UCSD-AML1 (cell line): ENCODE measurements at regions not wholly inside any gene's neighbourhood (a gene's known extent, or its start where the extent isn't known, plus 50 kb on each side); places are given as distances from the start of the nearest gene placed in this dataset.
"Not testable (repeated sequence)": the region's sequence is repeated elsewhere in the genome, so short reads cannot be mapped to it uniquely, and the experiment has no call there.

ENCODE experiments used
- DNase-seq: peaks from one replicate; lab custom pipeline; 2025; ENCODE audit not compliant: unreplicated experiment; lab: John Stamatoyannopoulos, UW

DNA sequence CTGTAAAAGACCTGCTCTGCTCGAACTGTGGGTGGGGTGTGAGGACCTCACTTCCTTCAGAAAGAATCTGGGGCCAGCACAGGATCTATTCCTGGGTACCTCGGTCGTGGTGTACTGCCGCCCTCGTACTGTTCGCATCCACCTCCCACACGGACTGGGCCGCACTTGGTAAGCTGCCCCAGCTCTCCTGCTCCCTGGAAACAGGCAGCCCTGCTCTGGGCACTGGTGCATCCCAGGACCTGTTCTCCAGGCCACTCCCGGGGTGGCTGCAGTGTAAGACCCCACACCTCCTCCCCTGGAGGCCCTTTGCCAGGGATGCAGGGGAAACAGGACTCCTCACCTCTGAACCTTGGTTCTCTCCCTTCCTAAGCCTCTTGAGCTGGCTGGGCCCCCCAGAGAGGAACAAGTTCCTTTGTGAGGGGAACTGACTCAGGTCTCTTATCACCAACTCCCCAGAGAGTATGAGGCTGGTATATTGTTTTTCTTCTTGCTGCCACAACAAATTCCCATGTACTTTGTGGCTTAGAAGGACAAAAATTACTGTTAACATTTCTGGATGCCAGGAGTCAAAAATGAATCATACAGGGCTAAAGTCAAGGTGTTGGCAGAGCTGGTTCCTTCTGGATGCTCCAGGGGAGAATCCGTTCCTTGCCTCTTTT is 276.5 kb downstream of the NUAK1 start:
- DNase-seq, result no peak

DNA sequence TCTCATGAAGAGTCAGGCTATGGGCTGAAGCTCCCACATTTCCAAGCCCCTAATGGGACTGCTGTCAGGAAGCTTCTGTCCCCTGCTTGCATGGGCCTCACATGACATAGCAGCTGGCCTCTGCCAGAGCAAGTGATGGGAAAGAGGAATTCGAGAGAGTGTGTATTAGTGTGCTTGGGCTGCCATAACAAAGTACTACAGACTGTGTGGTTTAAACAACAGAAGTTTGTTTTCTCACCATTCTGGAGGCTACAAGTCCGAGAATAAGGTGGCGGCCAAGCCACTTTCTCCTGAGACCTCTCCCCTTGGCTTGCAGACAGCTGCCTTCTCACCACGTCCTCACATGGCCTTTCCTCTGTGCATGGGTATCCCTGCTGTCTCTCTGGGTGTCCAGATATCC is 274.4 kb downstream of the NUAK1 start:
- DNase-seq, result no peak

DNA sequence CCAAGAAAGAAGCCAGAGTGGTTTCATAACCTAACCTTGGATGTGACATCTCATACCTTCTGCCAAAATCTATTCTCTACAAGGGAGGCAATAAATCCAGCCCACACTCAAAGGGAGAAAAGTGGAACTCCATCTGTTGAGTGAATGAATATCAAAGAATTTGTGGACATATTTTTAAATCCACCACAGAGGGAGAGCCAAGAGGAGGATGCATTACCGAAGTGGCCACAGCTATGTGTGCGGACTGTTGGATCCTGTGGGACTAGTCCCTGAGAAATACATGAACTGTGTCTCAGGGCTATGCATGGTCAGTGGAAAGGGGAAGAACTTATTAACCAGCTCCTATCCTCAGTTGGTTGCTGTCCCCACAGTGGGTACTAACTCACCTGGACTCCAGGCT is 273.9 kb downstream of the NUAK1 start:
- no peak for DNase-seq

DNA sequence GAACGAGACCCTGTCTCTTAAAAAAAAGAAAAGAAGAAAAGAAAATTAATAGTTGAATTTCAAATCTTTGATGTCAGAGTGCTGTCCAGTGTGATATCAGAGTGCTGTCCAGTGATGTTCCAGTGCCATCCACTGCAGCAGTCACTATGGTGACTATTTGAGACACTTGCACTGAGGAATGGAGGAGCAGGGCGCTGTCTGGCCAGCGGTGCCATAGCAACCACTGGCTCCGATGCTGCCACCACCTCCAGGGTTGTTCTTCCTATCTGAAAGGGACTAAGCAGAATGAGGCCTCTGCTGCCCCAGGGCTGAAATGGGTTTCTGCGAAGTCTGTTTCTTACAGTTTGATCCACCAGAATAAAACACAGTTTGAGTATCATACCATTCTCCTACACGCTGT is 272.9 kb downstream of the NUAK1 start:
- DNase-seq, result no peak

- no peak for DNase-seq
Measured at GRCh38 chr12:105874121-105874520, 264.6 kb downstream of the NUAK1 start.

DNA sequence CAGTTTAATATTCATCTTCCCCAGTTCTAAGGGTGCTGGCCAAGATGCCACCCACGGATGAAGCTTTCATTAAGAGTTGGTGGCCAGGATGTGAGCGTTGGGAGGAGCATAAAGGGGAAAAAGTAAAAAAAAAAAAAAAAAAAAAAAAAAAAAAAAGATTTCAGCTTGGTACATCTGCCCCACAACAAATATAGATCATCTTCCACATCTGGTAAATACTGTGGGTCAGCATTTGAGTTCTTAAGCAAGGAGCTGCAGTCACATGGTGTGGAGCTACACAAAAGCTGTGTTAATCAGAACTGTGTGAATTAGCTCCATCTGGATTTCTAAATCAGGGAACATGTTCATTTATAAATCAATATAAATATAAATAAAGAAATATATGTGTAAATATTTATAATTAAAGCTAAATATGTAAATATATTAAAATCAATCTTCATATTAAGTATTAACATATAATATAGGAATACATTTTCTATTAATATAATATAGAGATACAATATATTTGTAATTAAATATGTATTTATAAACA is 262.3 kb downstream of the NUAK1 start:
- no peak for DNase-seq

GRCh38 chr12:105878964-105879363 is 259.8 kb downstream of the NUAK1 start:
- no peak for DNase-seq

GRCh38 chr12:105880824-105881388 is 257.8 kb downstream of the NUAK1 start:
- DNase-seq, result no peak

- DNase-seq, result no peak
Measured at GRCh38 chr12:105882404-105882803, 256.4 kb downstream of the NUAK1 start.

GRCh38 chr12:105887131-105887530 is 251.6 kb downstream of the NUAK1 start:
- no peak for DNase-seq

GRCh38 chr12:105888696-105889095 is 250.1 kb downstream of the NUAK1 start:
- no peak for DNase-seq

DNA sequence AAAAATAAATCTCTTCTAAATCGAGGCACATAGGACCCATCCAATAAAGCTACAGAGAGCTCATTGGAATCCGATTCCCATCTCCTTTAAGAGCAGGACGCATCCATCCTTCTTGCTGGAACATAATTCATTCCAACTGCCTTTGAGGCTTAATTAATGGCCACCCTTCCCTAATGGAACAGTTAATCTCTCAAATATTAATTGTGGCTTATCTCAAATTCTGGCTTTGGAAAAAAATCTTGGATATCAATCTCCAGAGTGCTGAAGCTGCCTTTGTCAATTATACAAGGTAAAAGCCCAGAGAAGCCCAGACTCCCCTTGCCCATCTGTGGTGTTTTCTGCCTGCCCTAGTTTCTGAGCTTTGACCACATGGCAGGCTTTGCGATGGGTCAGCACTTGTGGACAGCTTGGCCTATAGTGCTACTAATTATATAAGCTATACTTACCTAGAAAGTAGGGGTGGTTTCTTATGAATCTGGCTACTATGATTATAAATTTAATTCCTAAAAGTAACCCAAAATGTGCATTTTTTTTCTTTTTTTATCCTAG is 246.3 kb downstream of the NUAK1 start:
- DNase-seq, result no peak

DNA sequence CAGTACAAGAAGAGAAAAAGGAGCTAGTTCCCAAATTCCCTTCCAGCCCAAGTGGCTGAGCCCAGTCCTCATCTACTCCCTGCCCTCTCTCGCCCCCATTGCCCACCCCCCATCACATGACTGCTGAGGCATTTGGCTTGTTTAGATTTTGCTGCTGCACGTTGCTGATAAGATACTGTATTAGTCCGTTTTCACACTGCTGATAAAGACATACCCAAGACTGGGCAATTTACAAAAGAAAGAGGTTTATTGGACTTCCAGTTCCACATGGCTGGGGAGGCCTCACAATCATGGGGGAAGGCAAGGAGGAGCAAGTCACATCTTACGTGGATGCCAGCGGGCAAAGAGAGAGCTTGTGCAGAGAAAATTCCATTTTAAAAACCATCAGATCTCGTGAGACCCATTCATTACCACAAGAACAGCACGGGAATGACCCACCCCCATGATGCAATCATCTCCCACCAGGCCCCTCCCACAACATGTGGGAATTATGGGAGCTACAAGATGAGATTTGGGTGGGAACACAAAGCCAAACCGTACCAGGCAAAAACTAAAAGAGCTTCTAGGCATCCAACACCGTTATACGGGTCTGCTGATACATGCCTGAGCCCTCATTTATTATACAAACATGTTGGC is 243.4 kb downstream of the NUAK1 start:
- DNase-seq, result not testable (repeated sequence)

DNA sequence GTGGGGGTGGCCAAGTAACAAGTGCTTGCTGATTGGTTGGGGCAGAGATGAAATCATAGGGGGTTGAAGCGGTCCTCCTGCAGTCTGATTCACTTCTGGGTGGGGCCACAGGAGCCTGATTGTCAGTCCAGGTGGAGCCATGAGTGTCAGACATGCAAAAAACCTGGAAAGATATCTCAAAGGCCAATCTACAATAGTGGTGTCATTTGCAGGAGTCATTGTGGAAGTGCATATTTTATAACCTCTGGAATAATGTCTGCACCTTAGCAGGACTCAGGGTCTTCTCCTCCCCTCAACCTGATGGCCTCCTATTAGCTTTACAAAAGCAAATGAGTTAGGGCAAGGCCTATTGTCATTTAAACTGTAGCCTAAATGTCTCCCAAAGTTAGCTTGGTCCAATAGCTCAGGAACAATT is 241.4 kb downstream of the NUAK1 start:
- DNase-seq, result no peak

GRCh38 chr12:105898271-105898670 is 240.5 kb downstream of the NUAK1 start:
- DNase-seq, result not testable (repeated sequence)

- DNase-seq, result no peak
Measured at GRCh38 chr12:105899589-105899988, 239.2 kb downstream of the NUAK1 start.

DNA sequence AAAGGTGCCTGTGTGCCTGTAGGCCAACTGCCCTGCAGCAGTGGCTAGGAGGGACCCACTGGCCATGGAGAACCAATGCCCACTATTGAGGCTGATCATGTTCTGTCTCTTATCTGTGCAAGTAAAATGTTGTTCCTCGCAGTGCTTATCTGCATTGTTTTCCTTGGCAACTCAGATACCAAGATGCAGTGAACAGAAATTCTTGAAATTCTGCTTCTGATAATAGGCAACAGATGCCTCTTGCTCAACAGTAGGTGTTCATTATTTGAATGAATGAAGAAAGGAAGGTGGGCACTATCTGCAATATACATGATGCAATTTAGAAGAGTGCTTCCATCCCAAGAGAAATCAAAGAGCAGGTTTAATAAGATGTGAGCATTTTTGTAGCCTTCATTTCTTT is 232.2 kb downstream of the NUAK1 start:
- DNase-seq, result no peak

DNA sequence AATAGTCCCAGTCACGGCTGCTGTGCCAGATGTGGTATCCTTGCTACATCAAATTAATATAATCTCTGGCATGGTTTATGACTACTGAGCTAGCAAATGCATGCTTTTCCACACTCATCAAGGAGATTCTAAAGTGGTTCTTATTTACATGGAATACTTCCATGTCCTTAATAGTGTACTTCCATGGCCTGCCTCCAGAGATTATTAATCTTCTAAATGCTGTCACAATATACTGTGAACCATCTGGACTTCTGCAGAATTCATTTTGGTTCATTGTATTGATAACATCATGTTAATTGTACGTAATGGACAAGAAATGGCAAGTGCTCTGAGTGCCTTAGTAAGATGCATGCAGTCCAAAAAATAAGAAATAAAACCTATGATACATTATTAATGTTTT is 230.8 kb downstream of the NUAK1 start:
- no peak for DNase-seq

- no peak for DNase-seq
Measured at GRCh38 chr12:105910030-105910429, 228.7 kb downstream of the NUAK1 start.

- no peak for DNase-seq
Measured at GRCh38 chr12:105911966-105912365, 226.8 kb downstream of the NUAK1 start.

GRCh38 chr12:105912882-105913678 is 225.7 kb downstream of the NUAK1 start:
- DNase-seq, result no peak
